PC-3 (cell line): ENCODE measurements at regions not wholly inside any gene's neighbourhood (a gene's known extent, or its start where the extent isn't known, plus 50 kb on each side); places are given as distances from the start of the nearest gene placed in this dataset.

Source experiments
- ATAC-seq: fragments of 200-7000 bp; cut with Tn5 transposase; 2 replicates; pipeline ENCODE4 v1.9.1; 2020; ENCODE audit warnings: mild to moderate bottlenecking, moderate library complexity
- BruUV-seq: library from RNA; stranded (reverse); fragments of 400-500 nt; replicated peaks from 2 replicates; lab custom pipeline; 2021; lab: Mats Ljungman, UMichigan
- CTCF ChIA-PET: fragments of 300-600 bp; sonication (Branson Sonifier 250); formaldehyde crosslinking; loops from one replicate; lab custom pipeline; 2022; ENCODE audit warnings: antibody characterized with exemption; lab: Charles Lee
- POLR2A ChIA-PET: fragments of 300-600 bp; sonication (Branson Sonifier 250); formaldehyde crosslinking; loops from one replicate; lab custom pipeline; 2022; ENCODE audit warnings: antibody characterized with exemption; ENCODE audit not compliant: unreplicated experiment; lab: Charles Lee
- DNase-seq: peaks from one replicate; pipeline ENCODE4 v3.0.0-alpha.2; 2015
- H2AFZ ChIP-seq: fragments of 300-600 bp; sonication (generic); 2 replicates; pipeline ENCODE4 v1.6.0; 2016; ENCODE audit warnings: antibody characterized with exemption, low read length
- H3F3A ChIP-seq: fragments of 300-600 bp; sonication (generic); one replicate; pipeline ENCODE4 v1.6.0; 2017; ENCODE audit warnings: antibody characterized with exemption, low read length, control low read depth, mild to moderate bottlenecking; ENCODE audit not compliant: unreplicated experiment
- H3K27ac ChIP-seq: fragments of 300-600 bp; sonication (generic); 2 replicates; pipeline ENCODE4 v1.5.1; 2016; ENCODE audit warnings: mild to moderate bottlenecking, low read length
- H3K27me3 ChIP-seq: fragments of 300-600 bp; sonication (generic); 2 replicates; pipeline ENCODE4 v1.6.1; 2016; ENCODE audit warnings: low read length, mixed read lengths
- H3K36me3 ChIP-seq: fragments of 300-600 bp; sonication (generic); 2 replicates; pipeline ENCODE4 v1.6.1; 2016; ENCODE audit warnings: low read depth, mixed run types, low read length, mixed read lengths
- H3K4me1 ChIP-seq: fragments of 300-600 bp; sonication (generic); 2 replicates; pipeline ENCODE4 v1.5.1; 2016; ENCODE audit warnings: low read length; ENCODE audit not compliant: insufficient read depth
- H3K4me2 ChIP-seq: fragments of 300-600 bp; sonication (generic); 2 replicates; pipeline ENCODE4 v1.6.0; 2016; ENCODE audit warnings: low read length
- H3K4me3 ChIP-seq: fragments of 300-600 bp; sonication (generic); 2 replicates; pipeline ENCODE4 v1.5.1; 2016; ENCODE audit warnings: mild to moderate bottlenecking, low read length, mixed read lengths
- H3K79me2 ChIP-seq: fragments of 300-600 bp; sonication (generic); 2 replicates; pipeline ENCODE4 v1.6.1; 2017; ENCODE audit warnings: low read length, mixed read lengths
- H3K9ac ChIP-seq: fragments of 300-600 bp; sonication (generic); 2 replicates; pipeline ENCODE4 v1.6.0; 2016; ENCODE audit warnings: mild to moderate bottlenecking, low read length
- H3K9me2 ChIP-seq: fragments of 300-600 bp; sonication (generic); replicated peaks from 2 replicates; pipeline ENCODE4 v1.6.1; 2016; ENCODE audit warnings: mixed run types, low read length, mixed read lengths
- H3K9me3 ChIP-seq: fragments of 300-600 bp; sonication (generic); 2 replicates; pipeline ENCODE4 v1.6.1; 2016; ENCODE audit warnings: low read length, mixed read lengths
- H4K20me1 ChIP-seq: fragments of 300-600 bp; sonication (generic); 2 replicates; pipeline ENCODE4 v1.6.1; 2016; ENCODE audit warnings: low read length, mixed read lengths
- CTCF ChIP-seq: fragments of 300-600 bp; sonication (generic); conservative IDR thresholded peaks from 2 replicates; pipeline ENCODE4 v1.5.1; 2017; ENCODE audit warnings: antibody characterized with exemption, low read depth, mild to moderate bottlenecking, low read length
- EZH2 ChIP-seq: fragments of 300-600 bp; sonication (generic); IDR thresholded peaks from one replicate; pipeline ENCODE4 v1.6.1; 2017; ENCODE audit warnings: antibody characterized with exemption, mild to moderate bottlenecking, low read length; ENCODE audit not compliant: unreplicated experiment
- EZH2phosphoT487 ChIP-seq: fragments of 300-600 bp; sonication (generic); IDR thresholded peaks from 2 replicates; pipeline ENCODE4 v1.6.1; 2018; ENCODE audit warnings: mild to moderate bottlenecking, antibody characterized with exemption, low read length, borderline replicate concordance
- intact Hi-C: fragments of 100-400 bp; cut with micrococcal nuclease; formaldehyde crosslinking; loops from 2 replicates; pipeline ENCODE4 v1.9.0; 2023

- no peaks in the 10 kb centered on the region for H3F3A ChIP-seq
- H3K79me2 ChIP-seq = no peaks in the 10 kb centered on the region
- no peak overlapping the region for H3K27ac ChIP-seq
- no peaks in the 10 kb centered on the region for H3K36me3 ChIP-seq
- H3K4me2 ChIP-seq = no peak overlapping the region
- intact Hi-C loops = no loop called here
- BruUV-seq = no TSS peak
- no peaks in the 10 kb centered on the region for H4K20me1 ChIP-seq
- H3K9me2 ChIP-seq = no peaks in the 10 kb centered on the region
- H3K9me3 ChIP-seq = no peaks in the 10 kb centered on the region
- no peak overlapping the region for H3K4me3 ChIP-seq
- ATAC-seq = no peak
- TF ChIP-seq EZH2phosphoT487 (no peak), EZH2 (no peak), CTCF (no peak)
- POLR2A ChIA-PET = no interaction called here
- DNase-seq = no peak
- CTCF ChIA-PET = no interaction called here
- H3K9ac ChIP-seq = no peak overlapping the region
- H3K27me3 ChIP-seq = no peaks in the 10 kb centered on the region
- peaks cover 9% of the 10 kb centered on the region; the same call in 1 of the 2 replicates for H3K4me1 ChIP-seq
- no peak overlapping the region for H2AFZ ChIP-seq
These were observed 85.0 kb downstream of the LLPH start for GRCh38 chr12:66045506-66045905.

DNA sequence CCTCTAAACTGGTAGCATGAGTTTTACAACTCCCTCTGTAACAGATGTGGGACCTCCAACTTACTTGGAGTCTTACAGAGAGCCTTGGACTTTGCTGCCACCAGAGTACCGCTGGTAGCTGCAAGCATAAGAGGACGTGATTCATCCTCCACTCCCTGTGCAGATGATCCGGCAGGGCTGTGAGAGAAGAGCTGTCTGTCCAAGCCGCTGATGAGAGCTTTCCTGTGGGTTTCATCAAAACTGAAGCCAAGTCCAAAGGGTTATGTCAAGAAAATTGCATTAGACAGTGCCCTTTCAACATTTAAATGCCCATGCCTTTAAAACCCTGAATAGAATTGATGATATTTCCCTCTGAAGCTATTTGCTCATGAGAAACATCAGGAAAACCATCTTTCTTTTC, 85.8 kb downstream of the LLPH start:
- intact Hi-C loops = no loop called here
- Histone ChIP-seq H4K20me1 (no peaks in the 10 kb centered on the region), H3F3A (no peaks in the 10 kb centered on the region), H3K79me2 (no peaks in the 10 kb centered on the region), H3K27me3 (no peaks in the 10 kb centered on the region), H3K4me2 (no peak overlapping the region), H3K9me2 (no peaks in the 10 kb centered on the region), H3K9ac (no peak overlapping the region), H3K36me3 (no peaks in the 10 kb centered on the region), H3K4me1 (peaks cover 9% of the 10 kb centered on the region; the same call in 1 of the 2 replicates), H2AFZ (no peak overlapping the region), H3K4me3 (no peak overlapping the region), H3K9me3 (no peaks in the 10 kb centered on the region), H3K27ac (no peak overlapping the region)
- CTCF ChIA-PET = no interaction called here
- ATAC-seq = peak; percentile 66
- no TSS peak for BruUV-seq
- POLR2A ChIA-PET = no interaction called here
- peak; percentile 37 for DNase-seq
- TF ChIP-seq EZH2 (no peak), CTCF (no peak), EZH2phosphoT487 (no peak)

- DNase-seq (no peak), ATAC-seq (no peak)
- H3K79me2 ChIP-seq = no peaks in the 10 kb centered on the region
- H3K9ac ChIP-seq = no peak overlapping the region
- ChIA-PET POLR2A (no interaction called here), CTCF (no interaction called here)
- no peak overlapping the region for H2AFZ ChIP-seq
- no peaks in the 10 kb centered on the region for H3K4me1 ChIP-seq
- no peaks in the 10 kb centered on the region for H3K9me2 ChIP-seq
- no peak overlapping the region for H3K4me3 ChIP-seq
- no peaks in the 10 kb centered on the region for H3K36me3 ChIP-seq
- H3F3A ChIP-seq = no peaks in the 10 kb centered on the region
- H3K4me2 ChIP-seq = no peak overlapping the region
- H4K20me1 ChIP-seq = no peaks in the 10 kb centered on the region
- intact Hi-C loops = no loop called here
- no TSS peak for BruUV-seq
- no peaks in the 10 kb centered on the region for H3K27me3 ChIP-seq
- no peaks in the 10 kb centered on the region for H3K9me3 ChIP-seq
- TF ChIP-seq EZH2phosphoT487 (no peak), CTCF (no peak), EZH2 (no peak)
- H3K27ac ChIP-seq = no peak overlapping the region
These were observed 87.5 kb downstream of the LLPH start for GRCh38 chr12:66043035-66043434.
